Thyroid gland (tissue), 4 donors: ENCODE measurements at regions not wholly inside any gene's neighbourhood (a gene's known extent, or its start where the extent isn't known, plus 50 kb on each side); places are given as distances from the start of the nearest gene placed in this dataset.

Source experiments
- DNase-seq, 2 donors: peaks; one replicate each; pipeline ENCODE4 v3.0.0-alpha.2; 2019
- H3K27ac ChIP-seq, 3 donors: fragments of 200-600 bp; sonication (generic); 1 replicate in 2 of 3; 2 replicates in 1 of 3; pipeline ENCODE4 v1.5.1; 2016 to 2019; ENCODE audit warnings: mild to moderate bottlenecking in 1 of 3, moderate library complexity in 1 of 3
- H3K27me3 ChIP-seq: fragments of 200-600 bp; sonication (generic); one replicate; pipeline ENCODE4 v1.5.1; 2019
- H3K36me3 ChIP-seq, 2 donors: fragments of 200-600 bp; sonication (generic); one replicate each; pipeline ENCODE4 v1.5.1; 2016 to 2019
- H3K4me1 ChIP-seq, 2 donors: fragments of 200-600 bp; sonication (generic); one replicate each; pipeline ENCODE4 v1.5.1; 2017 to 2019
- H3K4me3 ChIP-seq, 3 donors: fragments of 200-600 bp; sonication (generic); replicated peaks in 1 of 3; 1 replicate in 2 of 3; 2 replicates in 1 of 3; pipeline ENCODE4 v1.5.1; 2016; ENCODE audit warnings: mild to moderate bottlenecking in 1 of 3
- H3K9me3 ChIP-seq: fragments of 200-600 bp; sonication (generic); one replicate; pipeline ENCODE4 v1.5.1; 2017
- CTCF ChIP-seq, 6 experiments: fragments of 200-600 bp in 3 of 6; fragments of 450-650 bp in 3 of 6; sonication (generic) in 3 of 6; IDR thresholded peaks; one replicate each; pipeline ENCODE4 v1.5.1; 2016 to 2019; ENCODE audit warnings: antibody characterized with exemption in 6 of 6, mild to moderate bottlenecking in 2 of 6, inconsistent platforms in 1 of 6, moderate library complexity in 1 of 6
- POLR2A ChIP-seq, 2 donors: fragments of 450-650 bp; IDR thresholded peaks; one replicate each; pipeline ENCODE4 v1.6.1; 2017; ENCODE audit warnings: antibody characterized with exemption in 2 of 2, mild to moderate bottlenecking in 2 of 2, moderate library complexity in 1 of 2
- WGBS, 2 donors: methylation state at CpG; one replicate each; pipeline ENCODE4 v1.1.5; 2017; 5-methylcytosine and 5-hydroxymethylcytosine counted together
- intact Hi-C: fragments of 100-400 bp; cut with DNase I; formaldehyde crosslinking; loops from one replicate; pipeline ENCODE4 v1.15.1; 2023

GRCh38 chr15:87461631-87462030 is 794.9 kb downstream of the NTRK3 start:
- no peaks in the 10 kb centered on the region for H3K36me3 ChIP-seq
- no peak for DNase-seq

GRCh38 chr15:87454860-87455259 is 801.7 kb downstream of the NTRK3 start:
- WGBS, 2 donors, result 89 to 92% methylated on average over 1 of the region's 1 CpG
- H3K9me3 ChIP-seq, result no peaks in the 10 kb centered on the region
- no peaks in the 10 kb centered on the region for H3K27me3 ChIP-seq
- no peak overlapping the region for H3K4me3 ChIP-seq
- no peaks in the 10 kb centered on the region for H3K36me3 ChIP-seq
- intact Hi-C loops, result no loop called here
- DNase-seq, result no peak
- TF ChIP-seq CTCF (IDR thresholded peaks at IDR 0.05), result no peak
- TF ChIP-seq POLR2A (IDR thresholded peaks at IDR 0.05), result no peak
- H3K27ac ChIP-seq, result no peak overlapping the region
- H3K4me1 ChIP-seq, result no peaks in the 10 kb centered on the region

More at GRCh38 chr15:87461631-87462030, 794.9 kb downstream of the NTRK3 start:
- no peaks in the 10 kb centered on the region for H3K27me3 ChIP-seq
- no peak overlapping the region for H3K27ac ChIP-seq
- TF ChIP-seq POLR2A (IDR thresholded peaks at IDR 0.05), result no peak
- TF ChIP-seq CTCF (IDR thresholded peaks at IDR 0.05), result no peak
- intact Hi-C loops, result no loop called here
- no peak overlapping the region for H3K4me3 ChIP-seq
- H3K4me1 ChIP-seq, result no peaks in the 10 kb centered on the region
- no peaks in the 10 kb centered on the region for H3K9me3 ChIP-seq

- H3K4me1 ChIP-seq, result no peaks in the 10 kb centered on the region
- no peaks in the 10 kb centered on the region for H3K9me3 ChIP-seq
- DNase-seq, result no peak
- H3K36me3 ChIP-seq, result no peaks in the 10 kb centered on the region
- no peak overlapping the region for H3K4me3 ChIP-seq
- TF ChIP-seq CTCF (IDR thresholded peaks at IDR 0.05), result no peak
- no peak for TF ChIP-seq POLR2A (IDR thresholded peaks at IDR 0.05)
- intact Hi-C loops, result no loop called here
- no peak overlapping the region for H3K27ac ChIP-seq
- 31 to 36% methylated on average over 1 of the region's 1 CpG for WGBS, 2 donors
- H3K27me3 ChIP-seq, result no peaks in the 10 kb centered on the region
These were observed 806.2 kb downstream of the NTRK3 start for GRCh38 chr15:87450314-87450713.

- DNase-seq, result no peak
- TF ChIP-seq POLR2A (IDR thresholded peaks at IDR 0.05) (no peak), CTCF (IDR thresholded peaks at IDR 0.05) (no peak)
- Histone ChIP-seq H3K27me3 (no peaks in the 10 kb centered on the region), H3K9me3 (no peaks in the 10 kb centered on the region), H3K36me3 (no peaks in the 10 kb centered on the region), H3K4me3 (no peak overlapping the region), H3K4me1 (no peaks in the 10 kb centered on the region), H3K27ac (no peak overlapping the region)
- WGBS, 2 donors, result 73 to 97% methylated on average over 2 of the region's 2 CpGs
- intact Hi-C loops, result no loop called here
These were observed 817.4 kb downstream of the NTRK3 start for GRCh38 chr15:87439090-87439489.

- Histone ChIP-seq H3K4me1 (no peaks in the 10 kb centered on the region), H3K27me3 (no peaks in the 10 kb centered on the region), H3K27ac (no peak overlapping the region), H3K36me3 (no peaks in the 10 kb centered on the region), H3K4me3 (no peak overlapping the region), H3K9me3 (no peaks in the 10 kb centered on the region)
- TF ChIP-seq POLR2A (IDR thresholded peaks at IDR 0.05) (no peak), CTCF (IDR thresholded peaks at IDR 0.05) (no peak)
- WGBS, 2 donors, result 93% methylated on average over 1 of the region's 1 CpG
- intact Hi-C loops, result no loop called here
- DNase-seq, result no peak
These were observed 822.7 kb downstream of the NTRK3 start for GRCh38 chr15:87433871-87434270.
